HG02852 (cell line): ENCODE measurements at regions not wholly inside any gene's neighbourhood (a gene's known extent, or its start where the extent isn't known, plus 50 kb on each side); places are given as distances from the start of the nearest gene placed in this dataset.

Source experiments
- ATAC-seq: cut with Tn5 transposase; IDR thresholded peaks from one replicate; pipeline ENCODE4 v1.9.1; 2021; ENCODE audit warnings: mild to moderate bottlenecking, moderate library complexity; ENCODE audit not compliant: unreplicated experiment

DNA sequence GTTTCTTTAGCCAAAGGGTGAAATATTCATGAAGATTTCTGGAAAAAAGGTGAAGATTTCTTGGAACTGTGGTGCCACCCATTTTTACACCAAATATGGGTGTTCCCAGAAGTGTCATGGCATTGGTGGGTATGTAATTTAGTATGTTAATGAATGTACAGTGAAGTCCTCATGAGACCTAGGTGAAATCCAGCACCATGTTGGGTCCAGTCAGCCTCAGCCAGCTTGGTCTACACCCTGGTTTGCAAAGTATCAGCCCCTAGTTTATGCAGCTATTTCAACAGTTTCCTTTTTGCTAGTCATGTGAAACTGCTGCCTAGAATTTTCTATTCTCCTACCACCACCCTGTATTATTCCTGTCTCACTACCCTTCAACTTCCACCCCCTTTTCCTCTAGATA, 63.1 kb upstream of the CXADR start:
- ATAC-seq: no peak

- no peak for ATAC-seq
These were observed 61.4 kb upstream of the CXADR start for GRCh38 chr21:17451364-17451891.

GRCh38 chr21:17454315-17455027, 58.4 kb upstream of the CXADR start:
- peak; percentile 78 for ATAC-seq

DNA sequence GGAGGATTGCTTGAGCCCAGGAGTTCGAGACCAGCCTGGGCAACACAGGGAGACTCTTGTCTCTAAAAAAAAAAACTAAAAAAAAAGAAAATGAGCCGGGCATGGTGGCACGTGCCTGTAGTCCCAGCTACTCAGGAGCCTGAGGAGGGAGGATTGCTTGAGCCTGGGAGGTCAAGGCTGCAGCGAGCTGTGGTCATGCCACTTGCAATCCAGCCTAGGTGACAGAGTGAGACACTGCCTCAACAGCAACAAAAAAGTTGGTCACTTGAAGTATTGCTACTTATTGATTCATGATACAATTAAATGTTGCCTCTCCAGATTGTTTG, 57.9 kb upstream of the CXADR start:
- no peak for ATAC-seq

GRCh38 chr21:17455451-17455850, 57.4 kb upstream of the CXADR start:
- no peak for ATAC-seq

GRCh38 chr21:17458279-17458678, 54.6 kb upstream of the CXADR start:
- ATAC-seq: no peak

DNA sequence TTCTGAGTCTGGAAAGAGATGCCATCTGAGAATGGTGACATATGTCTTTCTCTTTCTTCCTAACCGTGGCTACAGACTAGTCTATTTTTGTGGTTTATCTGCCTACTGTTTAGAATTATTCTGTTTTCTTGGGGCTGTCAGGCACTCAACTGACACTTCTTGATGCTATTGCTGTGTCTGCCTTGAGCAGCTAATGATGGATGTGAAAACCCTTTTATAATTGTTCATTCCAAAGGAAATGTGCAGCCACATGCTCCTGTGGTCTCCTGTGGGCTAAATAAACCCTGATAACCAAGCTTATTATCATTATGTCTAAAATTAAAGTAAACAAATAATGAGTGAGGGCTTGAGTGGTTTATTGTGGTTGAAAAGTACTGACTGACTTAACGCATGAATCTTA, 52.7 kb upstream of the CXADR start:
- no peak for ATAC-seq

GRCh38 chr21:17461014-17461413, 51.8 kb upstream of the CXADR start:
- no peak for ATAC-seq

DNA sequence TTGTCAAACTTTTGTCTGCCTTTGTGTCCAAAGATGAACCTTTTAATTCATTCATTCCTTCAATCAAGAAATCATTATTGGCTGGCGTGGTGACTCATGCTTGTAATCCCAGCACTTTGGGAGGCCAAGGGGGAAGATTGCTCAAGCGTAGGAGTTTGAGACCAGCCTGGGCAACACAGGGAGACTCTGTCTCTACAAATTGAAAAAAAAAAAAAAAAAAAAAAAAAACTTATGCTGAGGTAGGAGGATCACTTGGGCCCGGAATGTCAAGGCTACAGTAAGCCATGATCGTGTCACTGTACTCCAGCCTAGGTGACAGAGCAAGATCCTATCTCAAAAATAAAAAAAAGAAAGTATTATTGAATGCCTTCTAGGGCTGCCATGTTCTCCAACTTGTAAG, 51.3 kb upstream of the CXADR start:
- no peak for ATAC-seq

- ATAC-seq: no peak
These were observed 50.4 kb upstream of the CXADR start for GRCh38 chr21:17462276-17462981.
